ENCODE measurements at regions not wholly inside any gene's neighbourhood (a gene's known extent, or its start where the extent isn't known, plus 50 kb on each side); places are given as distances from the start of the nearest gene placed in this dataset.

- Histone ChIP-seq H3K4me3 (no peak overlapping the region), H3K4me1 (ENCODE audit: control insufficient read depth, insufficient read depth, low read length) (no peaks in the 10 kb centered on the region), H3K9me3 (replicated peaks; ENCODE audit: control insufficient read depth, insufficient read depth, low read length) (no peaks in the 10 kb centered on the region), H3K27me3 (replicated peaks in 1 of 2; ENCODE audit: control insufficient read depth in 2 of 2, insufficient read depth in 2 of 2, low read length in 1 of 2) (no peaks in the 10 kb centered on the region), H3K4me2 (ENCODE audit: control insufficient read depth, insufficient read depth) (no peak overlapping the region), H4K20me1 (ENCODE audit: control insufficient read depth, insufficient read depth) (no peaks in the 10 kb centered on the region), H3K79me2 (ENCODE audit: control insufficient read depth, insufficient read depth, low read length) (no peaks in the 10 kb centered on the region), H3K27ac (ENCODE audit: control insufficient read depth, insufficient read depth) (no peak overlapping the region), H2AFZ (ENCODE audit: control insufficient read depth, low read depth, low read length) (no peak overlapping the region), H3K9ac (ENCODE audit: control insufficient read depth, insufficient read depth, low read length) (no peak overlapping the region), H3K36me3 (ENCODE audit: control insufficient read depth in 2 of 2, insufficient read depth in 2 of 2, low read length in 1 of 2) (no peaks in the 10 kb centered on the region)
- POLR2A ChIA-PET: no interaction called here
- no TSS peak for BruUV-seq (replicated peaks)
- in situ Hi-C loops (cut with MboI) (no loop called here), intact Hi-C loops (cut with micrococcal nuclease; ENCODE audit: unreplicated experiment) (no loop called here)
- WGBS (ENCODE audit: insufficient coverage, insufficient replicate concordance, low lambda C conversion rate, missing lambda C conversion rate): 19% methylated on average over 5 of the region's 5 CpGs
- no peak for FAIRE-seq
- DNase-seq (ENCODE audit: low read depth, low spot score): no peak
- CTCF ChIA-PET: interaction anchor here (1.3 kb wide), 1 partner anchor 12 kb away, joined by 3 read pairs; no protein-coding TSS in a partner anchor
- no peak for ATAC-seq
- RAD21 ChIA-PET (ENCODE audit: unreplicated experiment): no interaction called here
- SMC1A ChIA-PET (ENCODE audit: uncharacterized antibody, unreplicated experiment): interaction anchor here (1.4 to 2.0 kb wide), 2 partner anchors 12 to 56 kb away, joined by 5 to 8 read pairs; no protein-coding TSS in a partner anchor
- TF ChIP-seq CEBPZ (IDR thresholded peaks at IDR 0.05; ENCODE audit: low read depth, low read length) (no peak), RELB (IDR thresholded peaks at IDR 0.05; ENCODE audit: low read depth) (no peak), PBX3 (IDR thresholded peaks at IDR 0.05; ENCODE audit: insufficient replicate concordance, low read depth, low read length) (no peak), CHD2 (IDR thresholded peaks at IDR 0.05; ENCODE audit: borderline replicate concordance, low read depth, low read length) (no peak), ZBTB4 (CRISPR knock-in tag; IDR thresholded peaks at IDR 0.05) (no peak), BCL11A (IDR thresholded peaks at IDR 0.05; ENCODE audit: low read depth, low read length) (no peak), YY1 (IDR thresholded peaks at IDR 0.05; ENCODE audit: low read depth, low read length) (no peak)
Measured at GRCh38 chr2:82301506-82301905, 1997.0 kb upstream of the LRRTM1 start.
